ENCODE measurements at regions not wholly inside any gene's neighbourhood (a gene's known extent, or its start where the extent isn't known, plus 50 kb on each side); places are given as distances from the start of the nearest gene placed in this dataset.
A peak's percentile ranks its signal among the peaks of the same experiment; 100 is the strongest.
"Not testable (repeated sequence)": the region's sequence is repeated elsewhere in the genome, so short reads cannot be mapped to it uniquely, and the experiment has no call there.

GRCh38 chr10:58066979-58067378 is 200.7 kb downstream of the IPMK start:
- DNase-seq (ENCODE audit: low read depth, low spot score) = no peak

- DNase-seq (ENCODE audit: low read depth, low spot score) = no peak
These were observed 201.6 kb downstream of the IPMK start for GRCh38 chr10:58066126-58066525.

GRCh38 chr10:58065529-58065815 is 202.2 kb downstream of the IPMK start:
- DNase-seq (ENCODE audit: low read depth, low spot score) = no peak

GRCh38 chr10:58064714-58065528 is 202.8 kb downstream of the IPMK start:
- DNase-seq (ENCODE audit: low read depth, low spot score) = peak; percentile 27

GRCh38 chr10:58063861-58064480 is 203.7 kb downstream of the IPMK start:
- no peak for DNase-seq (ENCODE audit: low read depth, low spot score)

GRCh38 chr10:58058683-58059082 is 209.0 kb downstream of the IPMK start:
- not testable (repeated sequence) for DNase-seq (ENCODE audit: low read depth, low spot score)

GRCh38 chr10:58054881-58055280 is 212.8 kb downstream of the IPMK start:
- DNase-seq (ENCODE audit: low read depth, low spot score) = no peak

- DNase-seq (ENCODE audit: low read depth, low spot score) = no peak
These were observed 214.9 kb downstream of the IPMK start for GRCh38 chr10:58052772-58053171.

GRCh38 chr10:58050575-58050974 is 217.1 kb downstream of the IPMK start:
- no peak for DNase-seq (ENCODE audit: low read depth, low spot score)

- no peak for DNase-seq (ENCODE audit: low read depth, low spot score)
These were observed 218.8 kb downstream of the IPMK start for GRCh38 chr10:58048936-58049335.

GRCh38 chr10:58044072-58044471 is 223.6 kb downstream of the IPMK start:
- DNase-seq (ENCODE audit: low read depth, low spot score) = no peak

- DNase-seq (ENCODE audit: low read depth, low spot score) = no peak
These were observed 225.8 kb downstream of the IPMK start for GRCh38 chr10:58041901-58042300.

- DNase-seq (ENCODE audit: low read depth, low spot score) = no peak
These were observed 237.5 kb downstream of the IPMK start for GRCh38 chr10:58030208-58030607.

- peak; percentile 34 for DNase-seq (ENCODE audit: low read depth, low spot score)
These were observed 238.9 kb downstream of the IPMK start for GRCh38 chr10:58028597-58029366.

- DNase-seq (ENCODE audit: low read depth, low spot score) = no peak
These were observed 240.3 kb downstream of the IPMK start for GRCh38 chr10:58027426-58027825.

GRCh38 chr10:58026036-58026435 is 241.7 kb downstream of the IPMK start:
- no peak for DNase-seq (ENCODE audit: low read depth, low spot score)

GRCh38 chr10:58023341-58024073 is 244.2 kb downstream of the IPMK start:
- DNase-seq (ENCODE audit: low read depth, low spot score) = peak; percentile 83

- no peak for DNase-seq (ENCODE audit: low read depth, low spot score)
These were observed 247.7 kb downstream of the IPMK start for GRCh38 chr10:58019863-58020537.

- DNase-seq (ENCODE audit: low read depth, low spot score) = peak; percentile 80
These were observed 249.9 kb downstream of the IPMK start for GRCh38 chr10:58017719-58018367.

- no peak for DNase-seq (ENCODE audit: low read depth, low spot score)
These were observed 251.1 kb downstream of the IPMK start for GRCh38 chr10:58016614-58017013.

- DNase-seq (ENCODE audit: low read depth, low spot score) = no peak
These were observed 253.3 kb downstream of the IPMK start for GRCh38 chr10:58014436-58014835.
